SK-N-SH (cell line): ENCODE measurements at regions not wholly inside any gene's neighbourhood (a gene's known extent, or its start where the extent isn't known, plus 50 kb on each side); places are given as distances from the start of the nearest gene placed in this dataset.

ENCODE experiments used
- CTCF ChIA-PET: fragments of 300-600, 350-600 bp; formaldehyde crosslinking; extraction: SDS; loops from one replicate; lab custom pipeline; 2021; lab: Yijun Ruan, JAX
- POLR2A ChIA-PET: fragments of 350-600 bp; sonication (Branson Sonifier 250); formaldehyde crosslinking; extraction: SDS; loops from one replicate; lab custom pipeline; 2020; ENCODE audit warnings: antibody characterized with exemption, inconsistent platforms; lab: Yijun Ruan, JAX
- DNase-seq: peaks from one replicate; pipeline ENCODE4 v3.0.0; 2012
- H2AFZ ChIP-seq: fragments of 200-600 bp; sonication (generic); 2 replicates; pipeline ENCODE4 v1.8.1; 2016; ENCODE audit warnings: antibody characterized with exemption, mild to moderate bottlenecking, low read depth
- H3F3A ChIP-seq: fragments of 200-600 bp; sonication (generic); replicated peaks from 2 replicates; pipeline ENCODE3; 2016; ENCODE audit warnings: antibody characterized with exemption, mild to moderate bottlenecking; ENCODE audit not compliant: insufficient read depth
- H3K27ac ChIP-seq, 2 experiments: fragments of 200-500 bp in 1 of 2; fragments of 200-600 bp in 1 of 2; sonication (Bioruptor generic) in 1 of 2; sonication (generic), shearing (Covaris generic) in 1 of 2; 2 replicates each; pipeline versions ENCODE4 v1.5.1 to v1.6.1; 2014 to 2016; ENCODE audit warnings: low read depth in 2 of 2, inconsistent platforms in 1 of 2, low read length in 1 of 2, mild to moderate bottlenecking in 1 of 2, mixed read lengths in 1 of 2
- H3K27me3 ChIP-seq: fragments of 200-600 bp; sonication (generic), shearing (Covaris generic); 2 replicates; pipeline ENCODE4 v1.6.1; 2016; ENCODE audit warnings: mixed run types; ENCODE audit not compliant: insufficient read depth
- H3K36me3 ChIP-seq, 2 experiments: fragments of 200-500 bp in 1 of 2; fragments of 200-600 bp in 1 of 2; sonication (Bioruptor generic) in 1 of 2; sonication (generic) in 1 of 2; replicated peaks in 1 of 2; 2 replicates each; pipeline versions ENCODE3 to v1.5.1; 2014 to 2016; ENCODE audit warnings: low read length in 1 of 2, mild to moderate bottlenecking in 1 of 2; ENCODE audit not compliant: insufficient read depth in 2 of 2, control insufficient read depth in 1 of 2
- H3K4me1 ChIP-seq, 2 experiments: fragments of 200-500 bp in 1 of 2; fragments of 200-600 bp in 1 of 2; sonication (Bioruptor generic) in 1 of 2; sonication (generic), shearing (Covaris generic) in 1 of 2; 2 replicates each; pipeline versions ENCODE4 v1.5.1 to v1.6.1; 2014 to 2016; ENCODE audit warnings: low read depth in 1 of 2, low read length in 1 of 2, mixed run types in 1 of 2; ENCODE audit not compliant: insufficient read depth in 2 of 2, control insufficient read depth in 1 of 2
- H3K4me2 ChIP-seq: fragments of 200-600 bp; sonication (generic), shearing (Covaris generic); 2 replicates; pipeline ENCODE4 v1.6.1; 2017; ENCODE audit warnings: mixed run types
- H3K4me3 ChIP-seq, 2 experiments: fragments of 200-500 bp in 1 of 2; fragments of 200-600 bp in 1 of 2; sonication (Bioruptor generic) in 1 of 2; sonication (generic), shearing (Covaris generic) in 1 of 2; 2 replicates each; pipeline versions ENCODE4 v1.5.1 to v1.8.1; 2014 to 2016; ENCODE audit warnings: low read depth in 2 of 2, inconsistent platforms in 1 of 2, low read length in 1 of 2, mild to moderate bottlenecking in 1 of 2, mixed read lengths in 1 of 2, moderate library complexity in 1 of 2
- H3K79me2 ChIP-seq: fragments of 200-600 bp; sonication (generic); 2 replicates; pipeline ENCODE4 v1.8.1; 2017; ENCODE audit warnings: mild to moderate bottlenecking; ENCODE audit not compliant: insufficient read depth
- H3K9ac ChIP-seq: fragments of 200-600 bp; sonication (generic); 2 replicates; pipeline ENCODE4 v1.6.1; 2017; ENCODE audit warnings: mixed run types
- H3K9me2 ChIP-seq: fragments of 200-600 bp; sonication (generic); 2 replicates; pipeline ENCODE4 v1.6.1; 2017; ENCODE audit warnings: mixed run types
- H3K9me3 ChIP-seq: fragments of 200-600 bp; sonication (generic); 2 replicates; pipeline ENCODE4 v1.6.1; 2017; ENCODE audit warnings: mixed run types, mild to moderate bottlenecking, moderate library complexity
- H4K20me1 ChIP-seq: fragments of 200-600 bp; sonication (generic); 2 replicates; pipeline ENCODE4 v1.6.1; 2017; ENCODE audit warnings: mild to moderate bottlenecking, mixed run types; ENCODE audit not compliant: insufficient read depth
- EP300 ChIP-seq, 2 experiments: IDR thresholded peaks; 2 replicates each; pipeline versions ENCODE4 v1.4.0 to v1.6.1; 2012; ENCODE audit warnings: borderline replicate concordance in 1 of 2, low read depth in 1 of 2, low read length in 1 of 2
- FOSL2 ChIP-seq: IDR thresholded peaks from 2 replicates; pipeline ENCODE4 v1.4.0; 2012; ENCODE audit warnings: low read depth, mild to moderate bottlenecking, moderate library complexity, borderline replicate concordance
- FOXM1 ChIP-seq: IDR thresholded peaks from 2 replicates; pipeline ENCODE4 v1.4.0; 2012; ENCODE audit warnings: low read depth, mild to moderate bottlenecking
- JUND ChIP-seq: IDR thresholded peaks from 2 replicates; pipeline ENCODE4 v1.4.0; 2012
- NFIC ChIP-seq: IDR thresholded peaks from 2 replicates; pipeline ENCODE4 v1.4.0; 2012; ENCODE audit warnings: borderline replicate concordance
- RFX5 ChIP-seq: IDR thresholded peaks from 2 replicates; pipeline ENCODE4 v1.6.1; 2012; ENCODE audit warnings: mild to moderate bottlenecking, improper control_type of control experiment, low read length
- RXRA ChIP-seq: IDR thresholded peaks from 2 replicates; pipeline ENCODE4 v1.4.0; 2012; ENCODE audit warnings: low read depth, mild to moderate bottlenecking, borderline replicate concordance
- TAF1 ChIP-seq: IDR thresholded peaks from 2 replicates; pipeline ENCODE4 v1.6.1; 2012; ENCODE audit warnings: low read depth, mild to moderate bottlenecking, low read length, moderate library complexity, borderline replicate concordance
- TCF12 ChIP-seq: IDR thresholded peaks from 2 replicates; pipeline ENCODE4 v1.4.0; 2012
- TEAD4 ChIP-seq: IDR thresholded peaks from 2 replicates; pipeline ENCODE4 v1.4.0; 2012; ENCODE audit warnings: mild to moderate bottlenecking, borderline replicate concordance; ENCODE audit not compliant: insufficient read depth
- WGBS: methylation state at CpG from one replicate; pipeline ENCODE4 v1.1.6; 2017; ENCODE audit warnings: low lambda C conversion rate; 5-methylcytosine and 5-hydroxymethylcytosine counted together
- TF ChIP-seq, protein P1 (sequence below): IDR thresholded peaks from 2 replicates; pipeline ENCODE4 v1.6.1; 2012; ENCODE audit warnings: mild to moderate bottlenecking, low read depth, low read length, moderate library complexity
- TF ChIP-seq, protein P2 (sequence below): IDR thresholded peaks from 2 replicates; pipeline ENCODE4 v1.4.0; 2012; ENCODE audit warnings: low read depth
- TF ChIP-seq, protein P3 (sequence below): IDR thresholded peaks from 2 replicates; pipeline ENCODE4 v1.4.0; 2012; ENCODE audit warnings: low read depth, borderline replicate concordance
- TF ChIP-seq, protein P4 (sequence below): IDR thresholded peaks from 2 replicates; pipeline ENCODE4; 2012

DNA sequence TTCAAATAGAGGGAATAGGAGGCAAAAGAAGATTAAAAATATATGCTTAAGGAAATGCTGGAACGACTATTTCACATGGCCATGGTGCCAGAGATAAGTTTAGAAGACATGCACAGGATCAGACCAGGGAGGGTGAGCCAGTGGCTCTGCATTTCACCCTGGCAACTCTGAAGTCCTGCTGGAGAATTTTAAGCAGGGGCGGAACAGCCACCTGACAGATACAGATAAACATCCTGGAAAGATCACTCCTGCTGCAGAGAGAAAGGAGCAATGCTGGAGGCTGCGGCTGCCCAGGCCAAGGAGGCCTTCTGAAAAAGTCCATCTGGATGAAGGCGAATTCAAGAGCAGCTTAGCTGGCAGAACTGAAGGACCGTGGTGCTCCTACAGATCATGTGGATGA lies 755.9 kb downstream of the RNF144A start:
- H3K36me3 ChIP-seq = no peaks in the 10 kb centered on the region
- DNase-seq = no peak
- H2AFZ ChIP-seq = no peak overlapping the region
- no peaks in the 10 kb centered on the region for H4K20me1 ChIP-seq
- H3K9me2 ChIP-seq = no peaks in the 10 kb centered on the region
- no peaks in the 10 kb centered on the region; a peak in 1 of 4 replicates for H3K4me1 ChIP-seq
- H3F3A ChIP-seq = no peaks in the 10 kb centered on the region
- H3K79me2 ChIP-seq = no peaks in the 10 kb centered on the region
- H3K9ac ChIP-seq = no peak overlapping the region
- TF ChIP-seq TEAD4 (no peak), TAF1 (no peak), JUND (no peak), RFX5 (no peak), FOXM1 (no peak), EP300 (IDR thresholded peaks at IDR 0.05; ENCODE audit: borderline replicate concordance in 1 of 2, low read depth in 1 of 2, low read length in 1 of 2) (no peak), TCF12 (no peak)
- TF ChIP-seq, protein P1, sequence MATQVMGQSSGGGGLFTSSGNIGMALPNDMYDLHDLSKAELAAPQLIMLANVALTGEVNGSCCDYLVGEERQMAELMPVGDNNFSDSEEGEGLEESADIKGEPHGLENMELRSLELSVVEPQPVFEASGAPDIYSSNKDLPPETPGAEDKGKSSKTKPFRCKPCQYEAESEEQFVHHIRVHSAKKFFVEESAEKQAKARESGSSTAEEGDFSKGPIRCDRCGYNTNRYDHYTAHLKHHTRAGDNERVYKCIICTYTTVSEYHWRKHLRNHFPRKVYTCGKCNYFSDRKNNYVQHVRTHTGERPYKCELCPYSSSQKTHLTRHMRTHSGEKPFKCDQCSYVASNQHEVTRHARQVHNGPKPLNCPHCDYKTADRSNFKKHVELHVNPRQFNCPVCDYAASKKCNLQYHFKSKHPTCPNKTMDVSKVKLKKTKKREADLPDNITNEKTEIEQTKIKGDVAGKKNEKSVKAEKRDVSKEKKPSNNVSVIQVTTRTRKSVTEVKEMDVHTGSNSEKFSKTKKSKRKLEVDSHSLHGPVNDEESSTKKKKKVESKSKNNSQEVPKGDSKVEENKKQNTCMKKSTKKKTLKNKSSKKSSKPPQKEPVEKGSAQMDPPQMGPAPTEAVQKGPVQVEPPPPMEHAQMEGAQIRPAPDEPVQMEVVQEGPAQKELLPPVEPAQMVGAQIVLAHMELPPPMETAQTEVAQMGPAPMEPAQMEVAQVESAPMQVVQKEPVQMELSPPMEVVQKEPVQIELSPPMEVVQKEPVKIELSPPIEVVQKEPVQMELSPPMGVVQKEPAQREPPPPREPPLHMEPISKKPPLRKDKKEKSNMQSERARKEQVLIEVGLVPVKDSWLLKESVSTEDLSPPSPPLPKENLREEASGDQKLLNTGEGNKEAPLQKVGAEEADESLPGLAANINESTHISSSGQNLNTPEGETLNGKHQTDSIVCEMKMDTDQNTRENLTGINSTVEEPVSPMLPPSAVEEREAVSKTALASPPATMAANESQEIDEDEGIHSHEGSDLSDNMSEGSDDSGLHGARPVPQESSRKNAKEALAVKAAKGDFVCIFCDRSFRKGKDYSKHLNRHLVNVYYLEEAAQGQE = no peak
- TF ChIP-seq, protein P2, sequence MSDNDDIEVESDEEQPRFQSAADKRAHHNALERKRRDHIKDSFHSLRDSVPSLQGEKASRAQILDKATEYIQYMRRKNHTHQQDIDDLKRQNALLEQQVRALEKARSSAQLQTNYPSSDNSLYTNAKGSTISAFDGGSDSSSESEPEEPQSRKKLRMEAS = no peak
- TF ChIP-seq, protein P3, sequence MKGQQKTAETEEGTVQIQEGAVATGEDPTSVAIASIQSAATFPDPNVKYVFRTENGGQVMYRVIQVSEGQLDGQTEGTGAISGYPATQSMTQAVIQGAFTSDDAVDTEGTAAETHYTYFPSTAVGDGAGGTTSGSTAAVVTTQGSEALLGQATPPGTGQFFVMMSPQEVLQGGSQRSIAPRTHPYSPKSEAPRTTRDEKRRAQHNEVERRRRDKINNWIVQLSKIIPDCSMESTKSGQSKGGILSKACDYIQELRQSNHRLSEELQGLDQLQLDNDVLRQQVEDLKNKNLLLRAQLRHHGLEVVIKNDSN = no peak
- TF ChIP-seq, protein P4, sequence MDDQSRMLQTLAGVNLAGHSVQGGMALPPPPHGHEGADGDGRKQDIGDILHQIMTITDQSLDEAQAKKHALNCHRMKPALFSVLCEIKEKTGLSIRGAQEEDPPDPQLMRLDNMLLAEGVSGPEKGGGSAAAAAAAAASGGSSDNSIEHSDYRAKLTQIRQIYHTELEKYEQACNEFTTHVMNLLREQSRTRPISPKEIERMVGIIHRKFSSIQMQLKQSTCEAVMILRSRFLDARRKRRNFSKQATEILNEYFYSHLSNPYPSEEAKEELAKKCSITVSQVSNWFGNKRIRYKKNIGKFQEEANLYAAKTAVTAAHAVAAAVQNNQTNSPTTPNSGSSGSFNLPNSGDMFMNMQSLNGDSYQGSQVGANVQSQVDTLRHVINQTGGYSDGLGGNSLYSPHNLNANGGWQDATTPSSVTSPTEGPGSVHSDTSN = no peak
- H3K27ac ChIP-seq = no peak overlapping the region
- H3K4me3 ChIP-seq = no peak overlapping the region
- no peak overlapping the region for H3K4me2 ChIP-seq
- H3K9me3 ChIP-seq = no peaks in the 10 kb centered on the region
- 60% methylated on average over 5 of the region's 5 CpGs for WGBS
- H3K27me3 ChIP-seq = no peaks in the 10 kb centered on the region
- POLR2A ChIA-PET = no interaction called here
- CTCF ChIA-PET = interaction anchor here (1.0 to 6.6 kb wide), 3 partner anchors 14 to 264 kb away, joined by 3 to 42 read pairs (median 4); no protein-coding TSS in a partner anchor

DNA sequence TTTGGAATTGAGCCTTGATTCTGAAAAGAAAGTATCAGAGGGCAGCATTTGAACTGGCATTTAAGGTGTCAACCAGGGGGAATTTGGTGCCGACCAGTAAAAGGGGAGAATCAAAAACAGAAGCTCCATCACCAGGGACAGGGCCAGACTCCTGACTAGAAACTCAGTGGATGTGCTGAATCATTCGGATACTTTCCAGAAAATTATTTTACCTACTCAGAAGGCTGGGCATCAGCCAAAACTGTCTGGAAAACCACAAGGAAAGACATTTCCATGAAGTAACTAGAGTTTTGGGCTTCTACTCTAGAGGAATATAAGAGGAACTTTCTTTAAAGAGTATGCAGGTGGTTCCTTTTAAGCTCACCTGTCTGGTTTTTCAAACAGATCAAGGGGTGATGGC lies 756.6 kb downstream of the RNF144A start:
- no peaks in the 10 kb centered on the region for H3K79me2 ChIP-seq
- H3K27me3 ChIP-seq = no peaks in the 10 kb centered on the region
- ChIA-PET CTCF (interaction anchor here (1.4 to 6.6 kb wide), 2 partner anchors 14 to 246 kb away, joined by 4 to 42 read pairs; no protein-coding TSS in a partner anchor), POLR2A (no interaction called here)
- no peak overlapping the region for H3K4me2 ChIP-seq
- H4K20me1 ChIP-seq = no peaks in the 10 kb centered on the region
- H3K9ac ChIP-seq = no peak overlapping the region
- no peaks in the 10 kb centered on the region for H3K9me3 ChIP-seq
- DNase-seq = no peak
- no peak for TF ChIP-seq RXRA
- TF ChIP-seq NFIC = 0 out of 2 replicates have a peak, but pooled peaks have one; percentile 8
- TF ChIP-seq FOSL2 = no peak
- no peak overlapping the region for H3K4me3 ChIP-seq
- no peak overlapping the region for H2AFZ ChIP-seq
- H3K4me1 ChIP-seq = no peaks in the 10 kb centered on the region; a peak in 1 of 4 replicates
- H3F3A ChIP-seq = no peaks in the 10 kb centered on the region
- WGBS = 70% methylated on average over 2 of the region's 2 CpGs
- H3K9me2 ChIP-seq = no peaks in the 10 kb centered on the region
- no peak overlapping the region for H3K27ac ChIP-seq
- H3K36me3 ChIP-seq = no peaks in the 10 kb centered on the region
